ENCODE measurements at regions not wholly inside any gene's neighbourhood (a gene's known extent, or its start where the extent isn't known, plus 50 kb on each side); places are given as distances from the start of the nearest gene placed in this dataset.

DNA sequence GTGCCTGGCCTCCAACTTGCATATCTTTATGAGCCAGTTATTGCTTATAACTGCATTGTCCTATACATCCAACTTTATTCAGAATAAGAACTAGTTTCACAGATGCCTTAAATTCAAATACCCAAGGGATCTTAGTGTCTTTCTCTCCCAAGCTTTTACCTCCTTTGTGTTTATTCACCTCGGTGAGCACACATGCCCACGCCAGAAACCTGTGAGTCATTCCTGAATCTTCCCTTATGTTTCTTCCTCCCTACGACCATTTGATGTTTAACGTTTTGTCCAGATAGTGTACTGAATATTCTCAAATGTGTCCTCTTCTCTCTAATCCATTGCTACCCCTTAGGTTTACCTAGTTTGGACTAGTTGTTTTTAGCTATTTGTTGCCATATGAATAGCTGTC lies 55.5 kb upstream of the MEGF10 start:
- Histone ChIP-seq H3K27me3 (no peaks in the 10 kb centered on the region), H3K4me3 (no peak overlapping the region), H3K36me3 (no peaks in the 10 kb centered on the region), H3K9me3 (no peaks in the 10 kb centered on the region)
- DNase-seq = no peak

DNA sequence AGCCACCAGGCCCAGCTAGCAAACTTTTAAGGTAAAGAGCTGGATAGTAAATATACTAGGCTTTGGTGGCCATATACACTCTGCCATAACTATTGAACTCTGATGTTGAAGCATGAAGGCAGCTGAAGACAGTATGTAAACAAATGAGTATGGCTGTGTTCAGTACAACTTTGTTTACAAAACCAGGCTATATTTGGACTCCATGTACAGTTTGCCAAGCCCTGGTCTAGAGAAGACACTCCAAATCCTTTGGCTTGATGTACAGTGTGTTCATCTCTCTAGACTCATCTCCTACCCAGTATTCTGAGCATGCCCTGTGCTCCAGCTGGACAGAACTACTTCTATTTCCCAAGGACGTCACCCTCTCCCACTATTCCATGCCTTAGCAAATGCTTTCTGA lies 54.3 kb upstream of the MEGF10 start:
- DNase-seq = no peak
- no peaks in the 10 kb centered on the region for H3K36me3 ChIP-seq

More for the DNA sequence above, 54.3 kb upstream of the MEGF10 start:
- H3K27me3 ChIP-seq = no peaks in the 10 kb centered on the region
- H3K9me3 ChIP-seq = no peaks in the 10 kb centered on the region
- H3K4me3 ChIP-seq = no peak overlapping the region
